IPS-18a (cell line): ENCODE measurements at regions not wholly inside any gene's neighbourhood (a gene's known extent, or its start where the extent isn't known, plus 50 kb on each side); places are given as distances from the start of the nearest gene placed in this dataset.
"Not testable (repeated sequence)": the region's sequence is repeated elsewhere in the genome, so short reads cannot be mapped to it uniquely, and the experiment has no call there.

ENCODE experiments used
- H3K27ac ChIP-seq: one replicate; pipeline ENCODE4 v1.5.1; 2013; ENCODE audit warnings: low read length
- H3K27me3 ChIP-seq: one replicate; pipeline ENCODE4 v1.6.1; 2013; ENCODE audit warnings: mild to moderate bottlenecking, low read length; ENCODE audit not compliant: control insufficient read depth, insufficient read depth
- H3K36me3 ChIP-seq: one replicate; pipeline ENCODE4 v1.6.1; 2013; ENCODE audit warnings: low read depth, low read length; ENCODE audit not compliant: control insufficient read depth
- H3K4me1 ChIP-seq: one replicate; pipeline ENCODE4 v1.6.1; 2013; ENCODE audit warnings: low read depth, low read length; ENCODE audit not compliant: control insufficient read depth
- H3K4me3 ChIP-seq: one replicate; pipeline ENCODE4 v1.5.1; 2013; ENCODE audit warnings: low read length
- H3K9ac ChIP-seq: one replicate; pipeline ENCODE4 v1.6.1; 2013; ENCODE audit warnings: mild to moderate bottlenecking, low read length, moderate library complexity
- H3K9me3 ChIP-seq: one replicate; pipeline ENCODE4 v1.6.1; 2013; ENCODE audit warnings: low read depth, low read length; ENCODE audit not compliant: control insufficient read depth

- Histone ChIP-seq H3K9me3 (no peaks in the 10 kb centered on the region), H3K27me3 (no peaks in the 10 kb centered on the region), H3K4me1 (no peaks in the 10 kb centered on the region), H3K9ac (no peak overlapping the region), H3K4me3 (no peak overlapping the region), H3K27ac (no peak overlapping the region), H3K36me3 (no peaks in the 10 kb centered on the region)
Measured at GRCh38 chr5:92629000-92629399, 952.0 kb downstream of the NR2F1-AS1 start.

GRCh38 chr5:92627186-92627585 is 953.8 kb downstream of the NR2F1-AS1 start:
- Histone ChIP-seq H3K27ac (no peak overlapping the region), H3K4me3 (no peak overlapping the region), H3K9ac (no peak overlapping the region), H3K27me3 (no peaks in the 10 kb centered on the region), H3K9me3 (no peaks in the 10 kb centered on the region), H3K36me3 (no peaks in the 10 kb centered on the region), H3K4me1 (no peaks in the 10 kb centered on the region)

GRCh38 chr5:92616085-92616484 is 964.9 kb downstream of the NR2F1-AS1 start:
- no peaks in the 10 kb centered on the region for H3K4me1 ChIP-seq
- no peaks in the 10 kb centered on the region for H3K9me3 ChIP-seq
- no peaks in the 10 kb centered on the region for H3K27me3 ChIP-seq
- no peak overlapping the region for H3K27ac ChIP-seq
- no peak overlapping the region for H3K4me3 ChIP-seq
- no peaks in the 10 kb centered on the region for H3K36me3 ChIP-seq
- no peak overlapping the region for H3K9ac ChIP-seq

- Histone ChIP-seq H3K36me3 (no peaks in the 10 kb centered on the region), H3K9me3 (no peaks in the 10 kb centered on the region), H3K27ac (no peak overlapping the region), H3K27me3 (no peaks in the 10 kb centered on the region), H3K9ac (no peak overlapping the region), H3K4me3 (no peak overlapping the region), H3K4me1 (no peaks in the 10 kb centered on the region)
Measured at GRCh38 chr5:92613546-92613945, 967.5 kb downstream of the NR2F1-AS1 start.

DNA sequence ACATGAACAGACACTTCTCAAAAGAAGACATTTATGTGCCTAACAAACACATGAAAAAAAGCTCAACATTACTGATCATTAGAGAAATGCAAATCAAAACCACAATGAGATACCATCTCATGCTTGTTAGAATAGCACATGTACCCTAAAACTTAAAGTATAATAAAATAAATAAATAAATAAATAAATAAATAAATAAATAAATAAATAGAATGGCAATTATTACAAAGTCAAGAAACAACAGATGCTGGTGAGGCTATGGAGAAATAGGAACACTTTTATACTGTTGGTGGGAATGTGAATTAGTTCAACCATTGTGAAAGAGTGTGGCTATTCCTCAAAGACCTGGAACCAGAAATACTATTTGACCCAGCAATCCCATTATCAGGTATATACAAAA is 970.6 kb downstream of the NR2F1-AS1 start:
- not testable (repeated sequence) for H3K27me3 ChIP-seq, H3K9ac ChIP-seq, H3K27ac ChIP-seq, H3K4me1 ChIP-seq, H3K4me3 ChIP-seq, H3K36me3 ChIP-seq, H3K9me3 ChIP-seq

GRCh38 chr5:92605591-92605990 is 975.4 kb downstream of the NR2F1-AS1 start:
- H3K4me3 ChIP-seq: no peak overlapping the region
- H3K9me3 ChIP-seq: no peaks in the 10 kb centered on the region
- no peaks in the 10 kb centered on the region for H3K36me3 ChIP-seq
- no peaks in the 10 kb centered on the region for H3K4me1 ChIP-seq
- H3K9ac ChIP-seq: no peak overlapping the region
- H3K27me3 ChIP-seq: no peaks in the 10 kb centered on the region
- H3K27ac ChIP-seq: no peak overlapping the region

DNA sequence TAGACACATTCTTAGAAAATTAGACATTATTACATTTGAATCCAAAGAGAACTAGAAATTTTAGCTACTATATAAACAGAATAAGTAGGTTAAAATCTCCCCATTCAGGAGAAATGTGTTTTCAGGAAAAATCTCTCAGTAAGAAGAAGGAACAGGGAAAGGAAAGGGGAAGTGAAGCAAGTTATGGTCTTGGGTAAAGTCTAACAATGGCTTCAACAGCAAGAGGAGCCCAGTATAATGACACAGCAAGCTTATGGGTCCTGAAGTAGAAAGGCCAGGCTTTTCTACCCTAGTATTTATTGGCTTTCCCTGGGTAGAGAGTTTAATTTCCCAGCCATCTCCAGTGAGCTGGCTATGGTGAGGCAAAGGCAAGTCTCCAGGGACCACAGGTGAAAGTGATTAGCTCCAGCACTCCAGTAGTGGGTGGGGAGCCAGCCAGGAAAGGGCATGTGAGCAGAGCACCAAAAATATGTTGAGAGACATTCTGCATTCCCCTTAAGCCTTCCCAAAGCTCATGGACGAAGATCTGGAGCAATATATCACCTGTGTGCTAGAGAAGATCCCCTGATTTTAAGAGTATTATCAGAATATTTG is 981.7 kb downstream of the NR2F1-AS1 start:
- Histone ChIP-seq H3K9ac (no peak overlapping the region), H3K4me3 (no peak overlapping the region), H3K36me3 (no peaks in the 10 kb centered on the region), H3K9me3 (no peaks in the 10 kb centered on the region), H3K27ac (no peak overlapping the region), H3K27me3 (no peaks in the 10 kb centered on the region), H3K4me1 (peaks cover 2% of the 10 kb centered on the region)

DNA sequence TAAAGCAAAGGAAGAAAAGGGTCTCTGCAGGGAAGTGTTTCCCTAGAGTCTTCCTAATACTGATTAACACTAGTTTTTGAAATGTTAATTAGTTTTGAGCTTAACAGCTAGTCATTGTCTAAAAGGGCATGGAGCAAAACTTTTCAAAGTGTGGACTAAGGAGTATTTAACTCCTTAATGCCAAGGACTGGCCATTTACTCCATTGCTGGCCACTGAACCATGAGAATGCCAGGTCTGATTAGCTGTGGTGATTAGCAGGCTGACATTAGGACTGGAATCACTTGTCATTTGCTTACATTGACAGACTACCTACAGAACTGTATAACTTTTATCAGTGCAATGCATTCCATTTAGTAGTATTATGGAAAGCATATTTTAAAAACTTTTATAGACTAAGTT is 987.0 kb downstream of the NR2F1-AS1 start:
- Histone ChIP-seq H3K27me3 (no peaks in the 10 kb centered on the region), H3K36me3 (no peaks in the 10 kb centered on the region), H3K4me1 (peaks cover 12% of the 10 kb centered on the region), H3K4me3 (no peak overlapping the region), H3K9me3 (no peaks in the 10 kb centered on the region), H3K9ac (no peak overlapping the region), H3K27ac (no peak overlapping the region)

- peaks cover 5% of the 10 kb centered on the region for H3K4me1 ChIP-seq
Measured at GRCh38 chr5:92588876-92589275, 992.1 kb downstream of the NR2F1-AS1 start.

GRCh38 chr5:92581690-92582089 is 999.3 kb downstream of the NR2F1-AS1 start:
- H3K9me3 ChIP-seq: no peaks in the 10 kb centered on the region
- no peaks in the 10 kb centered on the region for H3K4me1 ChIP-seq
- no peak overlapping the region for H3K4me3 ChIP-seq
- H3K27ac ChIP-seq: no peak overlapping the region
- H3K9ac ChIP-seq: no peak overlapping the region
- H3K27me3 ChIP-seq: no peaks in the 10 kb centered on the region
- H3K36me3 ChIP-seq: no peaks in the 10 kb centered on the region

More at GRCh38 chr5:92588876-92589275, 992.1 kb downstream of the NR2F1-AS1 start:
- Histone ChIP-seq H3K4me3 (no peak overlapping the region), H3K36me3 (no peaks in the 10 kb centered on the region), H3K27me3 (no peaks in the 10 kb centered on the region), H3K9me3 (no peaks in the 10 kb centered on the region), H3K9ac (no peak overlapping the region), H3K27ac (no peak overlapping the region)

DNA sequence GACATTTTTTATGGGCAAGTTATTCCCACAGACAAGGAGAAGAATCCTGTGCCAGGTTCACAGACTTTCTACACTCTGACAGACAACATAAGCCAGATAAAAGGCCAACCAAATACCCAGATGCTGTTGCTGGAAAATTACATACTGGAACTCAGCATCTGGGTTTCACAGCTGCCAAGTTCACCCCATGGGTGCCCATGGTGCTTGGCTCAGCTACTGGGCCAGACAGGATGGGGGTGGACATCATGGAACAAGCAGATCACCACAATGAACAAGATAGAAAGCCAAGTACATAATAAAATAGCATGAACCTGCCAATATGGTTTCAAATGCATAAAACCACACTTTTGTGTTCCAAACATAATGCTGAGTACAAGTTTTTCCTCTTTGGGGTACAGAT is 999.8 kb downstream of the NR2F1-AS1 start:
- H3K4me1 ChIP-seq: no peaks in the 10 kb centered on the region
- no peaks in the 10 kb centered on the region for H3K27me3 ChIP-seq
- H3K4me3 ChIP-seq: no peak overlapping the region
- H3K9me3 ChIP-seq: no peaks in the 10 kb centered on the region
- no peak overlapping the region for H3K9ac ChIP-seq
- no peaks in the 10 kb centered on the region for H3K36me3 ChIP-seq
- H3K27ac ChIP-seq: no peak overlapping the region

GRCh38 chr5:92580814-92581213 is 1000.2 kb downstream of the NR2F1-AS1 start:
- Histone ChIP-seq H3K27ac (no peak overlapping the region), H3K27me3 (no peaks in the 10 kb centered on the region), H3K4me3 (no peak overlapping the region), H3K9ac (no peak overlapping the region), H3K4me1 (no peaks in the 10 kb centered on the region), H3K9me3 (no peaks in the 10 kb centered on the region), H3K36me3 (no peaks in the 10 kb centered on the region)
